Keratinocyte (primary cell): ENCODE measurements at regions not wholly inside any gene's neighbourhood (a gene's known extent, or its start where the extent isn't known, plus 50 kb on each side); places are given as distances from the start of the nearest gene placed in this dataset.

Experiments used
- EZH2 ChIP-seq: IDR thresholded peaks from one replicate; pipeline ENCODE4 v1.6.1; 2012; ENCODE audit warnings: inconsistent platforms, mild to moderate bottlenecking, low read length, moderate library complexity
- TF ChIP-seq, protein P1 (sequence below), 3 experiments: IDR thresholded peaks in 1 of 3; conservative IDR thresholded peaks in 1 of 3; optimal IDR thresholded peaks in 1 of 3; 2 replicates in 2 of 3; 3 replicates in 1 of 3; pipeline versions ENCODE3 to v1.5.1; 2011; ENCODE audit warnings: low read length in 3 of 3, mild to moderate bottlenecking in 3 of 3, moderate library complexity in 2 of 3, control low read depth in 1 of 3, inconsistent platforms in 1 of 3; ENCODE audit not compliant: insufficient read depth in 2 of 3; ENCODE audit errors: extremely low read depth in 1 of 3

DNA sequence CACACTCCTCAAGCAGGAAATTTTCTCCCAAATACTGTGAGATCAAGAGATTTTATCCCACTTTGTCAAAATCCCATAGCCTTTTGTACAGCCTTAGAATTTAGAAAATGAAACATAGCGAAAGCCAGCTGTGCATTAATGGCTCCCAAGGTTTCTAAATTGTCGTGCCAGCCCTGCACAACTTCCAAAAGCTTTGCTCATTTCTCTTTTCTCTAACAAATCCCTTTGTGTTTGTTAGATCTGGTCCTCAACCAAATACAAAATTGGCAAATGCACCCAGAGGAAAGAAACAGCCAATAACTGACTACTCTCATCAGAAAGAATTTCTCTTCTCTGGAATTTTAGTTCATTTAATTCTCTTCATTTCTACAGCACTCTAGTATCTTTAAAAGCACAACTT, 361.1 kb downstream of the INSIG2 start:
- no peak for TF ChIP-seq EZH2
- TF ChIP-seq, protein P1, sequence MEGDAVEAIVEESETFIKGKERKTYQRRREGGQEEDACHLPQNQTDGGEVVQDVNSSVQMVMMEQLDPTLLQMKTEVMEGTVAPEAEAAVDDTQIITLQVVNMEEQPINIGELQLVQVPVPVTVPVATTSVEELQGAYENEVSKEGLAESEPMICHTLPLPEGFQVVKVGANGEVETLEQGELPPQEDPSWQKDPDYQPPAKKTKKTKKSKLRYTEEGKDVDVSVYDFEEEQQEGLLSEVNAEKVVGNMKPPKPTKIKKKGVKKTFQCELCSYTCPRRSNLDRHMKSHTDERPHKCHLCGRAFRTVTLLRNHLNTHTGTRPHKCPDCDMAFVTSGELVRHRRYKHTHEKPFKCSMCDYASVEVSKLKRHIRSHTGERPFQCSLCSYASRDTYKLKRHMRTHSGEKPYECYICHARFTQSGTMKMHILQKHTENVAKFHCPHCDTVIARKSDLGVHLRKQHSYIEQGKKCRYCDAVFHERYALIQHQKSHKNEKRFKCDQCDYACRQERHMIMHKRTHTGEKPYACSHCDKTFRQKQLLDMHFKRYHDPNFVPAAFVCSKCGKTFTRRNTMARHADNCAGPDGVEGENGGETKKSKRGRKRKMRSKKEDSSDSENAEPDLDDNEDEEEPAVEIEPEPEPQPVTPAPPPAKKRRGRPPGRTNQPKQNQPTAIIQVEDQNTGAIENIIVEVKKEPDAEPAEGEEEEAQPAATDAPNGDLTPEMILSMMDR (optimal IDR thresholded peaks at IDR 0.05 in 1 of 3, IDR thresholded peaks at IDR 0.05 in 1 of 3, conservative IDR thresholded peaks at IDR 0.05 in 1 of 3; ENCODE audit: extremely low read depth in 1 of 3, insufficient read depth in 2 of 3, low read length in 3 of 3): no peak
